ENCODE measurements at regions not wholly inside any gene's neighbourhood (a gene's known extent, or its start where the extent isn't known, plus 50 kb on each side); places are given as distances from the start of the nearest gene placed in this dataset.
A peak's percentile ranks its signal among the peaks of the same experiment; 100 is the strongest.

DNA sequence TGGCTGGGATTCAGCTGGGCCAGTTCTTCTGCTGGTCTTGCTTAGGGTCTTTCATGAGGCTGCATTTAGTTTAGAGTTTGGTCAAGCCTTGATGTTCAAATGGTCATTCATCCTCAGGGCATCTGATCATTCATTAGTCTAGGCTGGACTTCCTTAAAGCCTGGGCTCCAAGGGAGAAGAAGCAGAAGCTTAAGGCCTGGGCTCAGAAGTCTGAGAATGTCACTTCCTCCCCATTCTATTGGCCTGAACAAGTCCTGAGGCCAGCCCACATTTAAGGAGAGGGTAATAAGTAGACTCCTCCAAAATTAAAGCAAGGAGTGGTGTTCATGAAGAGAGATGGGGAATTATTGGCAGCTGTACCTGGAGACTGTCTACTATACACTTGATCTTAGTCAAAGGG, 193.2 kb upstream of the HABP2 start:
- Histone ChIP-seq H3K27me3 (no peaks in the 10 kb centered on the region), H3K4me3 (no peak overlapping the region), H3K9me3 (no peaks in the 10 kb centered on the region), H3K36me3 (no peaks in the 10 kb centered on the region)
- no peak for DNase-seq

GRCh38 chr10:113360870-113361269, 192.0 kb upstream of the HABP2 start:
- Histone ChIP-seq H3K4me3 (no peak overlapping the region), H3K27me3 (no peaks in the 10 kb centered on the region), H3K9me3 (no peaks in the 10 kb centered on the region; the same call in 1 of the 2 replicates), H3K36me3 (no peaks in the 10 kb centered on the region)
- no peak for DNase-seq

DNA sequence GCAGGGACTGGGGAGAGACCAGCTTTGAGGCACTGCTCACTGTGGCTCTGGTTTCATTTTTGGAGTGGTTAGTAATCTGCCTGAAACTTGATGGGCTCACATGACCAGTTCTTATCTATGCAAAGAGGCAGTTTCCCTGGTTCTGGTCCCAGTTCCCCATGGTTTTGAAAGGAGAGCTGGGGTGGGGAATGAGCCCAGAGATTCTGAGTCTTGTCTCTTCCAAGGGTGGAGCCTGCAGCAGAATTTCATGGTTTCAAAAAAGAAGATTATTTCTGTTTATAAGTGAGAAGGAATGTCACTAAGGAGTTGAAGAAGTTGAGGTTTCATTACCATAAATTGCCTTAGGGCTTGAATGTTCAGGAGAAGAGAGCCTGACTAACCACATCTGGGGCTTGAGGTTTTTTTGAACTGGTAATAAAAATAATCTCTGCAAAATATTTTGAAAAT, 190.2 kb upstream of the HABP2 start:
- no peaks in the 10 kb centered on the region; the same call in 1 of the 2 replicates for H3K9me3 ChIP-seq
- no peak overlapping the region for H3K4me3 ChIP-seq
- H3K36me3 ChIP-seq: no peaks in the 10 kb centered on the region
- peak; percentile 56 for DNase-seq
- H3K27me3 ChIP-seq: no peaks in the 10 kb centered on the region

DNA sequence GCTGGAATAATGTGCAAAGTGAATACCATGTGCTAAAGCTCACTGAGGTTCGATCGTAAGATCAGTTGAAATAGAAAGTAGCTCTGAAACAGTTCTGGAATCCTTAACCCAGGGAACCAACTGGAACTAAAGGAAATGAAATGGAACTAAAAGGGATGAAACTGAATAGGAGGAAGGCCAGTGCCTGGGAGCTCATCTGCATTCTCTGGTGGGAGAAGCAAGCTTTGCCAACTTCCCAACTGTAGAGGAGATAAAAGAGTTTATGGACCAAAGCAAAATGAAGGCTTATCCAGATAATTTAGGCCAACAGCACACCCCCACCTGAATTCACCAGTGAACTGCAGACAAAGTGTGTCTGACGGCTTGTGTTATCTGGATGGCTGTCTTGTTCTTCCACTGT, 188.6 kb upstream of the HABP2 start:
- Histone ChIP-seq H3K27me3 (no peaks in the 10 kb centered on the region), H3K9me3 (no peaks in the 10 kb centered on the region; the same call in 1 of the 2 replicates), H3K36me3 (no peaks in the 10 kb centered on the region), H3K4me3 (no peak overlapping the region)
- no peak for DNase-seq

- Histone ChIP-seq H3K27me3 (no peaks in the 10 kb centered on the region), H3K36me3 (no peaks in the 10 kb centered on the region), H3K9me3 (no peaks in the 10 kb centered on the region; the same call in 1 of the 2 replicates), H3K4me3 (no peak overlapping the region)
- DNase-seq: no peak
These were observed 184.0 kb upstream of the HABP2 start for GRCh38 chr10:113368666-113369364.

- Histone ChIP-seq H3K36me3 (no peaks in the 10 kb centered on the region), H3K27me3 (no peaks in the 10 kb centered on the region), H3K9me3 (no peaks in the 10 kb centered on the region; the same call in 1 of the 2 replicates), H3K4me3 (no peak overlapping the region)
- DNase-seq: no peak
These were observed 183.5 kb upstream of the HABP2 start for GRCh38 chr10:113369365-113369694.

GRCh38 chr10:113376428-113376827, 176.4 kb upstream of the HABP2 start:
- no peak for DNase-seq
- no peaks in the 10 kb centered on the region for H3K9me3 ChIP-seq
- no peaks in the 10 kb centered on the region for H3K27me3 ChIP-seq
- no peaks in the 10 kb centered on the region for H3K36me3 ChIP-seq
- H3K4me3 ChIP-seq: no peak overlapping the region

GRCh38 chr10:113379091-113379490, 173.8 kb upstream of the HABP2 start:
- Histone ChIP-seq H3K36me3 (no peaks in the 10 kb centered on the region), H3K4me3 (no peak overlapping the region), H3K9me3 (no peaks in the 10 kb centered on the region), H3K27me3 (no peaks in the 10 kb centered on the region)
- no peak for DNase-seq

- DNase-seq: no peak
- Histone ChIP-seq H3K4me3 (no peak overlapping the region), H3K27me3 (no peaks in the 10 kb centered on the region), H3K36me3 (no peaks in the 10 kb centered on the region), H3K9me3 (no peaks in the 10 kb centered on the region)
These were observed 171.4 kb upstream of the HABP2 start for GRCh38 chr10:113381416-113381815.

DNA sequence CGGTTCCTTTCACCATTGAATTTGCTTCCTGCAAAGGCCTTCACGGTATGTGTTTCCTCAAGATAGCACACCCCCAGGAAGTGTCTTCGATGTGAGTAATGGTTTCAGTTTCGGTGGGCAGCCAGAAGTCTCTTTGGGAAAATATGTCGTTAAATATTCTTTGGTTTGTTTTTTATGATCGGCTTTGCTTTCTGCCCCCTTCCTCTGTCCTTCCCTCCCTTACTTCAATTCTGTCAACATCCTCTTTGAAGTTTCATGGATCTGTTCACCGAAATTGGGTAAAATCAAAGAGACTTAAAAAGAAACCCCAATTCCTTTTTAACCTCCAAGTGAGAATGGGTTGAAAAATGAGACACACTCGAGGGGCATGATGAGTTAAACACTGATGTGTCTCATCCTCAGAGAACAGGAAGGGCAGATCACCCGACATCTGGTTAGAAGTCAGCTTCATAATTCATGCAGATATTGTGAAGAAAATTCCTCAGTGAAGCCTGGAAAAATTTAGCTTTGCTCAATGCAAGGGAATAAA, 170.8 kb upstream of the HABP2 start:
- Histone ChIP-seq H3K9me3 (no peaks in the 10 kb centered on the region), H3K27me3 (no peaks in the 10 kb centered on the region), H3K36me3 (no peaks in the 10 kb centered on the region), H3K4me3 (peak overlapping the region; percentile 20; the same call in 1 of the 2 replicates)
- DNase-seq: peak; percentile 22

DNA sequence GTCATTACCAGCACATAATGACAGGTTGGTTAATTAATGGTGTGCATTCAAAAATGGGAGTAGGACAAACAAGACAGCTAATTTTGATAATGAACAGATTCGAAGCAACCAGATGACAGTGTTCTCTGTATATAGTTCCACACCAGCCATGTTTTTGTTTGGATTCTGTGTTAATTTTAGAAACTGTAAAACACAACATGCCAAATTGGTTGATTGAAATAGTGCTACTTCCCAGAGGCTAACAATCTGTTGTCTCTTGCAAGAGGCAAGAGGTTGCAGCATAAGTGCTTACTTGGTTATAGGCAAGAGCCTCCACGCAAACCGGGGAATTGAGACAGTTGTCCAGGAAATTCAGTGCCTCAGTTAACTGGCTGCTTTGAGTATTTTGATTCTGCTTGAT, 170.2 kb upstream of the HABP2 start:
- Histone ChIP-seq H3K4me3 (no peak overlapping the region), H3K27me3 (no peaks in the 10 kb centered on the region), H3K9me3 (no peaks in the 10 kb centered on the region), H3K36me3 (no peaks in the 10 kb centered on the region)
- no peak for DNase-seq

GRCh38 chr10:113384181-113384580, 168.7 kb upstream of the HABP2 start:
- Histone ChIP-seq H3K9me3 (no peaks in the 10 kb centered on the region), H3K36me3 (no peaks in the 10 kb centered on the region), H3K27me3 (no peaks in the 10 kb centered on the region), H3K4me3 (no peak overlapping the region)
- DNase-seq: no peak

DNA sequence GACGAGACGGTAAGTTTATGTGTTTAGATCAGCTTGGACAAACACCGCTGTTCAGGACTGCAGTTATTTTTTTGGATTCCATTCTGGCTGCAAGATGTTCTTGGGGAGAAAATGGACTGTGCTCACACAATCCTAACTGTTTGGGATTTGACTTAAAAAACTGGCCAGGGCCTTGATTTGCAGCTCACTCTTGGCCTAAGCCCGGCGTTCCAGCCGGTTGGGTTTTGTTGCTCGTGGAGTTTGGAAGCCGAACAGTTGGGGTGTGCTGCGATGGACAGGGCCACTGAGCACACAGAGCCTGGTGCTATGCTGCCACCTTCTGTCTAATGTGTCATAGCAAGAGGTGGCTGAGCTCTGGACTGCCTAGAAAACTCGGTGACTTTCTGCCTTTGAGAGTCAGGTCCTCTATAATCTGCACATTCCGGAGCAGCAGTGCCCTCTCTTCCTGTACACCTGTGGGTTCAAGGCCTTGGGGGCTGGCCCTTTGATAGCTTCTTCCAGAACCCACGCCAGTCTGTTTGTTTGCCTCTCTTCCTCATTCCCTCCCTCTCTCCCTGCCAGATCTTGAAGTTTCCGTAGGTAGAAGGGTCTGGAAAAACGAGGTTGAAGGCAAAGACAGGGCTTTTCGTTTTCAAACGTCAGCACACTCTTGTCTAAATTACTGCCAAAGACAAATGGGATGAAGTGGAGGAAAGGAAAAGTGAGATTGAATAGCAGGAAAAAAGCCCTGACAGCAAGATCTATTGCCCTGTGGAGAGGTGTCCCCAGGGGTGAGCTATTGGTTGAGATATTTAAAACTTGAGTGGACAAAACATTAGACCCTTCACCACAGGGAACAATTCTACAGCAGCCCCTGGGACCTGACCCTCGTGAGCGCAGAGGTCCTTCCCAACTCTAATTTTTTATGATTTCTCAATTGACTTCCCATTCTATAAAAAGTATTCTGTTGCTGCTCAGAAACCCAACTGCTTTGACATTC, 167.5 kb upstream of the HABP2 start:
- no peak overlapping the region; the same call in 1 of the 2 replicates for H3K4me3 ChIP-seq
- H3K27me3 ChIP-seq: no peaks in the 10 kb centered on the region
- peak; percentile 88 for DNase-seq
- H3K9me3 ChIP-seq: no peaks in the 10 kb centered on the region
- H3K36me3 ChIP-seq: no peaks in the 10 kb centered on the region

GRCh38 chr10:113386005-113386404, 166.8 kb upstream of the HABP2 start:
- no peaks in the 10 kb centered on the region for H3K9me3 ChIP-seq
- no peaks in the 10 kb centered on the region for H3K36me3 ChIP-seq
- no peak overlapping the region; the same call in 1 of the 2 replicates for H3K4me3 ChIP-seq
- DNase-seq: peak; percentile 66
- no peaks in the 10 kb centered on the region for H3K27me3 ChIP-seq

- Histone ChIP-seq H3K27me3 (no peaks in the 10 kb centered on the region), H3K9me3 (no peaks in the 10 kb centered on the region), H3K36me3 (no peaks in the 10 kb centered on the region), H3K4me3 (no peak overlapping the region)
- DNase-seq: no peak
These were observed 162.9 kb upstream of the HABP2 start for GRCh38 chr10:113389969-113390368.

DNA sequence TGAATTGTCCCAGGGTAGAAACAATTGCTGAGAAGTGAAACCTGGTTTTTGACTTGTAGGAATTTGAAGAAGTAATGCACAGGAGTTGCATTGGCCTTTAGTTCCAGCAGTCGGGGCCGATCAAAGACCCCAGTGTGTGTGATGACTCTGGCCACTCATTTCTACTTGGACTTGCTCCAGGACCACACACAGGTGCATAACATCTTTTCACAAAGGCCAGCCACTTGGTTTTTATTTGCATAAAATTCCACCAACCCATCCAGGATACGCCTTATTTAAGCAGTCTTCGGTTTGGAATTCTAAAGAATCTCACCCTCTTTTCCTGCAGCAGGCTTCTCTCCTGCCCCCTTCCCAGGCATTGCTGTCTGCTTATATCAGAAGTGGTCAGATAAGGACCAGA, 162.0 kb upstream of the HABP2 start:
- H3K9me3 ChIP-seq: no peaks in the 10 kb centered on the region

GRCh38 chr10:113397047-113397446, 155.8 kb upstream of the HABP2 start:
- no peaks in the 10 kb centered on the region for H3K27me3 ChIP-seq
- no peak overlapping the region for H3K4me3 ChIP-seq
- no peaks in the 10 kb centered on the region for H3K36me3 ChIP-seq
- DNase-seq: no peak
- H3K9me3 ChIP-seq: 0 out of 2 replicates have a peak, but pooled peaks cover 2% of the 10 kb centered on the region

More for the DNA sequence above, 162.0 kb upstream of the HABP2 start:
- Histone ChIP-seq H3K36me3 (no peaks in the 10 kb centered on the region), H3K4me3 (no peak overlapping the region), H3K27me3 (no peaks in the 10 kb centered on the region)
- DNase-seq: no peak

Measured in MG63 (cell line).